ENCODE measurements at regions not wholly inside any gene's neighbourhood (a gene's known extent, or its start where the extent isn't known, plus 50 kb on each side); places are given as distances from the start of the nearest gene placed in this dataset.

GRCh38 chr6:86471791-86472190 is 465.5 kb upstream of the HTR1E start:
- H3K9me3 ChIP-seq, result no peaks in the 10 kb centered on the region
- H3K27ac ChIP-seq, result no peak overlapping the region
- no peaks in the 10 kb centered on the region for H3K36me3 ChIP-seq
- no peaks in the 10 kb centered on the region for H3K27me3 ChIP-seq (replicated peaks; ENCODE audit: insufficient read depth)
- no peak overlapping the region for H3K4me3 ChIP-seq
- 71% methylated on average over 3 of the region's 3 CpGs for WGBS
- intact Hi-C loops (cut with DNase I), result no loop called here
- no peaks in the 10 kb centered on the region for H3K4me1 ChIP-seq (replicated peaks)
- no peak for DNase-seq (ENCODE audit: low spot score)
- TF ChIP-seq POLR2AphosphoS5 (IDR thresholded peaks at IDR 0.05) (no peak), POLR2A (IDR thresholded peaks at IDR 0.05) (no peak), CTCF (IDR thresholded peaks at IDR 0.05) (no peak)

GRCh38 chr6:86459978-86460377 is 477.4 kb upstream of the HTR1E start:
- Histone ChIP-seq H3K9me3 (no peaks in the 10 kb centered on the region), H3K27me3 (replicated peaks; ENCODE audit: insufficient read depth) (no peaks in the 10 kb centered on the region), H3K27ac (no peak overlapping the region), H3K4me3 (no peak overlapping the region), H3K4me1 (replicated peaks) (no peaks in the 10 kb centered on the region), H3K36me3 (no peaks in the 10 kb centered on the region)
- 78% methylated on average over 4 of the region's 4 CpGs for WGBS
- no peak for DNase-seq (ENCODE audit: low spot score)
- intact Hi-C loops (cut with DNase I), result no loop called here
- TF ChIP-seq POLR2A (IDR thresholded peaks at IDR 0.05) (no peak), POLR2AphosphoS5 (IDR thresholded peaks at IDR 0.05) (no peak), CTCF (IDR thresholded peaks at IDR 0.05) (no peak)

GRCh38 chr6:86456821-86457220 is 480.5 kb upstream of the HTR1E start:
- no peak overlapping the region for H3K27ac ChIP-seq
- TF ChIP-seq CTCF (IDR thresholded peaks at IDR 0.05) (no peak), POLR2AphosphoS5 (IDR thresholded peaks at IDR 0.05) (no peak), POLR2A (IDR thresholded peaks at IDR 0.05) (no peak)
- intact Hi-C loops (cut with DNase I), result no loop called here
- no peaks in the 10 kb centered on the region for H3K4me1 ChIP-seq (replicated peaks)
- no peaks in the 10 kb centered on the region for H3K27me3 ChIP-seq (replicated peaks; ENCODE audit: insufficient read depth)
- no peak overlapping the region for H3K4me3 ChIP-seq
- no peaks in the 10 kb centered on the region for H3K9me3 ChIP-seq
- H3K36me3 ChIP-seq, result no peaks in the 10 kb centered on the region
- DNase-seq (ENCODE audit: low spot score), result no peak

- no peak for DNase-seq (ENCODE audit: low spot score)
- Histone ChIP-seq H3K4me1 (replicated peaks) (no peaks in the 10 kb centered on the region), H3K9me3 (no peaks in the 10 kb centered on the region), H3K36me3 (no peaks in the 10 kb centered on the region), H3K27me3 (replicated peaks; ENCODE audit: insufficient read depth) (no peaks in the 10 kb centered on the region), H3K27ac (no peak overlapping the region), H3K4me3 (no peak overlapping the region)
- TF ChIP-seq POLR2AphosphoS5 (IDR thresholded peaks at IDR 0.05), result no peak
- no peak for TF ChIP-seq POLR2A (IDR thresholded peaks at IDR 0.05)
- no peak for TF ChIP-seq CTCF (IDR thresholded peaks at IDR 0.05)
- 58% methylated on average over 1 of the region's 1 CpG for WGBS
- intact Hi-C loops (cut with DNase I), result no loop called here
Measured at GRCh38 chr6:86453232-86453631, 484.1 kb upstream of the HTR1E start.

GRCh38 chr6:86448398-86448797 is 488.9 kb upstream of the HTR1E start:
- WGBS, result 88% methylated on average over 2 of the region's 2 CpGs

More at GRCh38 chr6:86448398-86448797, 488.9 kb upstream of the HTR1E start:
- H3K4me1 ChIP-seq (replicated peaks), result no peaks in the 10 kb centered on the region
- no peaks in the 10 kb centered on the region for H3K9me3 ChIP-seq
- no peaks in the 10 kb centered on the region for H3K36me3 ChIP-seq
- H3K27ac ChIP-seq, result no peak overlapping the region
- intact Hi-C loops (cut with DNase I), result no loop called here
- no peak for DNase-seq (ENCODE audit: low spot score)
- TF ChIP-seq POLR2A (IDR thresholded peaks at IDR 0.05) (no peak), CTCF (IDR thresholded peaks at IDR 0.05) (no peak)
- H3K27me3 ChIP-seq (replicated peaks; ENCODE audit: insufficient read depth), result no peaks in the 10 kb centered on the region
- H3K4me3 ChIP-seq, result no peak overlapping the region

All from prostate gland (tissue), 2 donors.